HCEC 1CT (cell line): ENCODE measurements at regions not wholly inside any gene's neighbourhood (a gene's known extent, or its start where the extent isn't known, plus 50 kb on each side); places are given as distances from the start of the nearest gene placed in this dataset.
"Not testable (repeated sequence)": the region's sequence is repeated elsewhere in the genome, so short reads cannot be mapped to it uniquely, and the experiment has no call there.

Source experiments
- DNase-seq: peaks from one replicate; pipeline ENCODE4 v3.0.0-alpha.2; 2017

GRCh38 chr6:103720393-103720792 lies 1139.3 kb downstream of the HACE1 start:
- DNase-seq = no peak

GRCh38 chr6:103719545-103719944 lies 1140.2 kb downstream of the HACE1 start:
- DNase-seq = no peak

GRCh38 chr6:103715269-103715668 lies 1144.5 kb downstream of the HACE1 start:
- no peak for DNase-seq

GRCh38 chr6:103709236-103709635 lies 1150.5 kb downstream of the HACE1 start:
- DNase-seq = not testable (repeated sequence)

- DNase-seq = no peak
These were observed 1152.0 kb downstream of the HACE1 start for GRCh38 chr6:103707596-103708325.

- no peak for DNase-seq
These were observed 1160.0 kb downstream of the HACE1 start for GRCh38 chr6:103699769-103700168.

GRCh38 chr6:103687430-103687829 lies 1172.3 kb downstream of the HACE1 start:
- DNase-seq = no peak

GRCh38 chr6:103680116-103680515 lies 1179.6 kb downstream of the HACE1 start:
- DNase-seq = no peak

- DNase-seq = no peak
These were observed 1182.4 kb downstream of the HACE1 start for GRCh38 chr6:103677290-103677689.

GRCh38 chr6:103675807-103676406 lies 1183.8 kb downstream of the HACE1 start:
- DNase-seq = no peak

GRCh38 chr6:103674790-103675189 lies 1184.9 kb downstream of the HACE1 start:
- DNase-seq = no peak

- no peak for DNase-seq
These were observed 1187.5 kb downstream of the HACE1 start for GRCh38 chr6:103672169-103672568.

GRCh38 chr6:103629613-103630012 lies 1230.1 kb downstream of the HACE1 start:
- DNase-seq = no peak

GRCh38 chr6:103617642-103618041 lies 1242.1 kb downstream of the HACE1 start:
- no peak for DNase-seq

- no peak for DNase-seq
These were observed 1272.0 kb downstream of the HACE1 start for GRCh38 chr6:103587722-103588121.

GRCh38 chr6:103578115-103578514 lies 1281.6 kb downstream of the HACE1 start:
- no peak for DNase-seq

- DNase-seq = no peak
These were observed 1289.3 kb downstream of the HACE1 start for GRCh38 chr6:103570431-103570830.

GRCh38 chr6:103554911-103555310 lies 1304.8 kb downstream of the HACE1 start:
- no peak for DNase-seq

- no peak for DNase-seq
These were observed 1321.3 kb downstream of the HACE1 start for GRCh38 chr6:103538381-103538780.

- no peak for DNase-seq
These were observed 1324.9 kb downstream of the HACE1 start for GRCh38 chr6:103534814-103535213.

- DNase-seq = no peak
These were observed 1325.6 kb downstream of the HACE1 start for GRCh38 chr6:103534095-103534494.

- DNase-seq = no peak
These were observed 1337.7 kb downstream of the HACE1 start for GRCh38 chr6:103522045-103522444.

- DNase-seq = no peak
These were observed 1343.4 kb downstream of the HACE1 start for GRCh38 chr6:103516336-103516735.

- no peak for DNase-seq
These were observed 1352.7 kb downstream of the HACE1 start for GRCh38 chr6:103507052-103507451.

GRCh38 chr6:103505155-103505518 lies 1354.6 kb downstream of the HACE1 start:
- DNase-seq = no peak
